B cell (primary cell): ENCODE measurements at regions not wholly inside any gene's neighbourhood (a gene's known extent, or its start where the extent isn't known, plus 50 kb on each side); places are given as distances from the start of the nearest gene placed in this dataset.

Experiments
- CTCF ChIP-seq: fragments of 200-600 bp; IDR thresholded peaks from one replicate; pipeline ENCODE4 v1.8.0; 2022; ENCODE audit warnings: antibody characterized with exemption, mild to moderate bottlenecking
- EZH2 ChIP-seq: IDR thresholded peaks from 2 replicates; pipeline ENCODE4 v1.6.1; 2012; ENCODE audit warnings: borderline replicate concordance, low read depth, mild to moderate bottlenecking, moderate library complexity, low read length; ENCODE audit not compliant: insufficient read depth, poor library complexity, severe bottlenecking

DNA sequence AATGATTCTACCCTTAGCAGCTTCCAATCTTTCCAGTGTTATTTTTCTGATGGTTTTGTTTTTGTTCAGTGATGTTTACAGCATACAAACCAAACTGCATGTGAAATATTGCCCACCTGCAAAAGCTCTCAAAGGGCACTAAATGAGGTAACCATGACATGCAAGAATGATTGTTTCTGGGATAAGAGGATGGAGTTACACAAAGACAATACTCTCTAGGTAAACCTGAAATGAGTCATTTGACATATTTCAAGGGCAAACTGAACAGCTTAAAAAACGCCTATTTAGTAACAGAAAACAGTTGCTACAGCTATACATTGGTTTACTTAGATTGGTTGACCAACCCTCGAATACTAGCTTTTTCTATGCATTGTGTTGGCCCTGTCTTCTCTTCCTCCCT, 481.7 kb downstream of the ZPLD1 start:
- no peak for TF ChIP-seq CTCF
- TF ChIP-seq EZH2 = no peak
